Psoas muscle (tissue), 7 donors: ENCODE measurements at regions not wholly inside any gene's neighbourhood (a gene's known extent, or its start where the extent isn't known, plus 50 kb on each side); places are given as distances from the start of the nearest gene placed in this dataset.

Source experiments
- ATAC-seq, 4 donors: fragments of 200-7000 bp; cut with Tn5 transposase; one replicate each; pipeline ENCODE4 v1.9.1; 2020; ENCODE audit warnings: moderate library complexity in 3 of 4, mild to moderate bottlenecking in 2 of 4
- DNase-seq, 2 donors: peaks; one replicate each; pipeline ENCODE4 v3.0.0-alpha.2; 2020
- H3K27ac ChIP-seq: fragments of 200-600 bp; one replicate; pipeline ENCODE4 v1.8.0; 2022
- H3K27me3 ChIP-seq, 3 donors: fragments of 200-600 bp in 1 of 3; one replicate each; pipeline versions ENCODE4 v1.6.1 to v1.8.0; 2013 to 2022; ENCODE audit warnings: low read length in 2 of 3, mild to moderate bottlenecking in 2 of 3, moderate library complexity in 1 of 3; ENCODE audit not compliant: insufficient read depth in 3 of 3
- H3K36me3 ChIP-seq, 2 donors: fragments of 200-600 bp in 1 of 2; one replicate each; pipeline versions ENCODE4 v1.6.1 to v1.8.0; 2013 to 2022; ENCODE audit warnings: low read depth in 1 of 2, mild to moderate bottlenecking in 1 of 2, moderate library complexity in 1 of 2; ENCODE audit not compliant: insufficient read depth in 1 of 2
- H3K4me1 ChIP-seq: fragments of 200-600 bp; one replicate; pipeline ENCODE4 v1.8.0; 2022
- H3K4me3 ChIP-seq: fragments of 200-600 bp; one replicate; pipeline ENCODE4 v1.8.0; 2022; ENCODE audit warnings: mild to moderate bottlenecking
- H3K9me3 ChIP-seq: fragments of 200-600 bp; one replicate; pipeline ENCODE4 v1.8.0; 2022
- CTCF ChIP-seq: fragments of 200-600 bp; IDR thresholded peaks from one replicate; pipeline ENCODE4 v1.8.0; 2022; ENCODE audit warnings: antibody characterized with exemption
- WGBS, 3 donors: extraction: QIAGEN DNeasy Blood & Tissue Kit; methylation state at CpG; one replicate each; pipeline versions ENCODE4 v1.1.6 to v1.1.7; 2013; 5-methylcytosine and 5-hydroxymethylcytosine counted together
- intact Hi-C, 2 donors: fragments of 100-400 bp; cut with DNase I; formaldehyde crosslinking; loops; one replicate each; pipeline versions ENCODE4 v1.11.0 to v1.14.2; 2022
- donor health status: healthy with polysubstance abuse.
- donor health status: DM: no; HTN: no; CAD: no; lungs with moderate emphysema.
- donor health status: Bipolar disorder and iron deficiency.
- donor health status: healthy.
- donor health status: DM: yes; HTN: yes; CAD: no.
- donor health status: DM: no; HTN: no; CAD: no.
- donor health status: DM: yes; HTN: yes; CAD: no.

- no peak for ATAC-seq
- DNase-seq, result no peak
- Histone ChIP-seq H3K27ac (no peak overlapping the region), H3K27me3 (no peaks in the 10 kb centered on the region), H3K4me1 (no peaks in the 10 kb centered on the region), H3K36me3 (no peaks in the 10 kb centered on the region), H3K9me3 (no peaks in the 10 kb centered on the region), H3K4me3 (no peak overlapping the region)
- intact Hi-C loops, result no loop called here
- 75 to 85% (median 85%) methylated on average over 3 of the region's 3 CpGs for WGBS, 3 donors
- no peak for TF ChIP-seq CTCF
These were observed 143.0 kb upstream of the SLC1A4 start for GRCh38 chr2:64846177-64846576.

GRCh38 chr2:64847930-64848329 lies 141.3 kb upstream of the SLC1A4 start:
- DNase-seq (no peak), ATAC-seq (peak in 1 of 4 donors; percentile 61)
- no peaks in the 10 kb centered on the region for H3K36me3 ChIP-seq
- no peaks in the 10 kb centered on the region for H3K27me3 ChIP-seq
- no peaks in the 10 kb centered on the region for H3K4me1 ChIP-seq
- WGBS, 3 donors, result 86 to 93% (median 92%) methylated on average over 5 of the region's 5 CpGs
- TF ChIP-seq CTCF, result no peak
- H3K27ac ChIP-seq, result no peak overlapping the region
- no peaks in the 10 kb centered on the region for H3K9me3 ChIP-seq
- intact Hi-C loops, result no loop called here
- no peak overlapping the region for H3K4me3 ChIP-seq

GRCh38 chr2:64848363-64848762 lies 140.8 kb upstream of the SLC1A4 start:
- intact Hi-C loops, result no loop called here
- Histone ChIP-seq H3K4me1 (no peaks in the 10 kb centered on the region), H3K27ac (no peak overlapping the region), H3K4me3 (no peak overlapping the region), H3K36me3 (no peaks in the 10 kb centered on the region), H3K27me3 (no peaks in the 10 kb centered on the region), H3K9me3 (no peaks in the 10 kb centered on the region)
- no peak for TF ChIP-seq CTCF
- DNase-seq, result no peak
- 86 to 91% (median 88%) methylated on average over 5 of the region's 5 CpGs for WGBS, 3 donors
- no peak for ATAC-seq

GRCh38 chr2:64848945-64849344 lies 140.3 kb upstream of the SLC1A4 start:
- ATAC-seq, result no peak
- no peaks in the 10 kb centered on the region for H3K27me3 ChIP-seq
- H3K4me3 ChIP-seq, result no peak overlapping the region
- no peak overlapping the region for H3K27ac ChIP-seq
- peaks cover 1% of the 10 kb centered on the region for H3K4me1 ChIP-seq
- no peak for TF ChIP-seq CTCF
- no peak for DNase-seq
- no peaks in the 10 kb centered on the region for H3K9me3 ChIP-seq
- H3K36me3 ChIP-seq, result no peaks in the 10 kb centered on the region
- intact Hi-C loops, result no loop called here

GRCh38 chr2:64850642-64851041 lies 138.6 kb upstream of the SLC1A4 start:
- TF ChIP-seq CTCF, result no peak
- Histone ChIP-seq H3K27me3 (no peaks in the 10 kb centered on the region), H3K4me3 (no peak overlapping the region), H3K36me3 (no peaks in the 10 kb centered on the region), H3K27ac (no peak overlapping the region), H3K4me1 (peaks cover 13% of the 10 kb centered on the region), H3K9me3 (no peaks in the 10 kb centered on the region)
- ATAC-seq (no peak), DNase-seq (no peak)
- intact Hi-C loops, result no loop called here
